CD14-positive monocyte (primary cell): ENCODE measurements at regions not wholly inside any gene's neighbourhood (a gene's known extent, or its start where the extent isn't known, plus 50 kb on each side); places are given as distances from the start of the nearest gene placed in this dataset.

ENCODE experiments used
- DNase-seq, 3 donors: peaks; one replicate each; pipeline ENCODE4 v3.0.0-alpha.2; 2011 to 2022
- H2AFZ ChIP-seq: 2 replicates; pipeline ENCODE4 v1.6.0; 2012; ENCODE audit warnings: mild to moderate bottlenecking, low read depth, low read length, inconsistent platforms; ENCODE audit not compliant: insufficient read depth, poor library complexity, severe bottlenecking
- H3K27ac ChIP-seq, 2 donors: 1 replicate in 1 of 2; 2 replicates in 1 of 2; pipeline ENCODE4 v1.5.1; 2012 to 2013; ENCODE audit warnings: low read length in 2 of 2, control low read depth in 1 of 2, inconsistent platforms in 1 of 2, low read depth in 1 of 2, mild to moderate bottlenecking in 1 of 2
- H3K27me3 ChIP-seq, 2 donors: one replicate each; pipeline versions ENCODE4 v1.6.0 to v1.6.1; 2011 to 2013; ENCODE audit warnings: low read length in 2 of 2; ENCODE audit not compliant: control insufficient read depth in 2 of 2, insufficient read depth in 2 of 2
- H3K36me3 ChIP-seq, 2 donors: replicated peaks in 1 of 2; 1 replicate in 1 of 2; 2 replicates in 1 of 2; pipeline versions ENCODE4 v1.5.1 to v1.6.1; 2012 to 2013; ENCODE audit warnings: low read length in 2 of 2, control low read depth in 1 of 2, inconsistent platforms in 1 of 2, mild to moderate bottlenecking in 1 of 2; ENCODE audit not compliant: insufficient read depth in 2 of 2, control insufficient read depth in 1 of 2
- H3K4me1 ChIP-seq, 2 donors: 1 replicate in 1 of 2; 2 replicates in 1 of 2; pipeline versions ENCODE4 v1.5.1 to v1.6.1; 2012 to 2013; ENCODE audit warnings: low read length in 2 of 2, control low read depth in 1 of 2, inconsistent platforms in 1 of 2, mild to moderate bottlenecking in 1 of 2, moderate library complexity in 1 of 2; ENCODE audit not compliant: insufficient read depth in 2 of 2, control insufficient read depth in 1 of 2
- H3K4me2 ChIP-seq: replicated peaks from 2 replicates; pipeline ENCODE3; 2012; ENCODE audit warnings: low read length, moderate library complexity, mild to moderate bottlenecking; ENCODE audit not compliant: poor library complexity, severe bottlenecking; ENCODE audit errors: extremely low read depth
- H3K4me3 ChIP-seq, 3 experiments: fragments of 200-600 bp in 1 of 3; sonication (generic) in 1 of 3; replicated peaks in 1 of 3; 1 replicate in 2 of 3; 2 replicates in 1 of 3; pipeline ENCODE4 v1.5.1; 2011 to 2013; ENCODE audit warnings: low read length in 3 of 3, mild to moderate bottlenecking in 3 of 3, control low read depth in 2 of 3, low read depth in 2 of 3, inconsistent platforms in 1 of 3, moderate library complexity in 1 of 3
- H3K79me2 ChIP-seq: 2 replicates; pipeline ENCODE4 v1.6.0; 2012; ENCODE audit warnings: mild to moderate bottlenecking, control low read depth, inconsistent platforms, low read length, moderate library complexity; ENCODE audit not compliant: insufficient read depth
- H3K9ac ChIP-seq: 2 replicates; pipeline ENCODE4 v1.6.0; 2017; ENCODE audit warnings: low read length, mild to moderate bottlenecking; ENCODE audit not compliant: insufficient read depth, poor library complexity, severe bottlenecking
- H3K9me3 ChIP-seq, 2 donors: replicated peaks in 1 of 2; 1 replicate in 1 of 2; 2 replicates in 1 of 2; pipeline versions ENCODE4 v1.5.1 to v1.6.1; 2012 to 2013; ENCODE audit warnings: low read length in 2 of 2, control low read depth in 1 of 2; ENCODE audit not compliant: control insufficient read depth in 1 of 2, insufficient read depth in 1 of 2
- H4K20me1 ChIP-seq: 2 replicates; pipeline ENCODE4 v1.6.0; 2012; ENCODE audit warnings: mild to moderate bottlenecking, low read length, control low read depth, moderate library complexity; ENCODE audit not compliant: insufficient read depth
- H3K27ac Mint-ChIP-seq, 7 donors: one replicate each; pipeline ENCODE4 v1.8.0; 2020; ENCODE audit warnings: mild to moderate bottlenecking in 7 of 7, mixed read lengths in 7 of 7, moderate library complexity in 6 of 7, inconsistent platforms in 2 of 7
- H3K27me3 Mint-ChIP-seq, 3 donors: one replicate each; pipeline ENCODE4 v1.8.0; 2021 to 2022; ENCODE audit warnings: low read depth in 3 of 3, mild to moderate bottlenecking in 3 of 3, mixed read lengths in 3 of 3, moderate library complexity in 3 of 3, inconsistent platforms in 1 of 3
- H3K36me3 Mint-ChIP-seq, 2 donors: one replicate each; pipeline ENCODE4 v1.8.0; 2020; ENCODE audit warnings: mixed read lengths in 2 of 2, inconsistent platforms in 1 of 2, mild to moderate bottlenecking in 1 of 2
- H3K4me1 Mint-ChIP-seq: one replicate; pipeline ENCODE4 v1.8.0; 2020; ENCODE audit warnings: mild to moderate bottlenecking, mixed read lengths
- H3K4me3 Mint-ChIP-seq, 2 donors: one replicate each; pipeline ENCODE4 v1.8.0; 2020; ENCODE audit warnings: mild to moderate bottlenecking in 2 of 2, mixed read lengths in 2 of 2, moderate library complexity in 1 of 2
- H3K9me3 Mint-ChIP-seq, 7 donors: one replicate each; pipeline ENCODE4 v1.8.0; 2020 to 2022; ENCODE audit warnings: mixed read lengths in 7 of 7, mild to moderate bottlenecking in 6 of 7, moderate library complexity in 6 of 7, inconsistent platforms in 2 of 7
- CTCF ChIP-seq: fragments of 200-600 bp; IDR thresholded peaks from one replicate; pipeline ENCODE4 v1.8.0; 2022; ENCODE audit warnings: antibody characterized with exemption, mild to moderate bottlenecking
- WGBS: methylation state at CpG from one replicate; pipeline ENCODE4 v1.1.5; 2013; ENCODE audit warnings: missing lambda C conversion rate; ENCODE audit not compliant: insufficient coverage; 5-methylcytosine and 5-hydroxymethylcytosine counted together
- intact Hi-C, 2 donors: fragments of 100-400 bp; cut with micrococcal nuclease; formaldehyde crosslinking; loops; one replicate each; pipeline versions ENCODE4 v1.15.0 to v1.15.1; 2023

- Histone ChIP-seq H3K9ac (no peak overlapping the region), H3K27ac (no peak overlapping the region), H4K20me1 (no peaks in the 10 kb centered on the region), H3K9me3 (peaks cover 8 to 24% of the 10 kb centered on the region in 2 donors), H3K4me1 (no peaks in the 10 kb centered on the region), H3K4me3 (no peak overlapping the region), H3K4me2 (no peak overlapping the region), H3K36me3 (no peaks in the 10 kb centered on the region), H3K79me2 (no peaks in the 10 kb centered on the region), H2AFZ (no peak overlapping the region), H3K27me3 (no peaks in the 10 kb centered on the region)
- Mint-ChIP-seq H3K36me3 (no peaks in the 10 kb centered on the region), H3K9me3 (peaks cover 0 to 10% (median 5%) of the 10 kb centered on the region in 7 donors), H3K27ac (no peak overlapping the region), H3K27me3 (no peaks in the 10 kb centered on the region), H3K4me1 (no peaks in the 10 kb centered on the region), H3K4me3 (no peak overlapping the region)
- DNase-seq, result no peak
- TF ChIP-seq CTCF, result no peak
- intact Hi-C loops, result no loop called here
These were observed 146.1 kb downstream of the OR4C45 start for GRCh38 chr11:50178737-50179136.

GRCh38 chr11:50181334-50181733 is 148.7 kb downstream of the OR4C45 start:
- no peaks in the 10 kb centered on the region for H3K79me2 ChIP-seq
- no peaks in the 10 kb centered on the region for H3K27me3 ChIP-seq
- no CpG with 5 or more reads among the region's 2 CpGs for WGBS
- Mint-ChIP-seq H3K9me3 (peaks cover 7 to 25% (median 10%) of the 10 kb centered on the region in 7 donors), H3K4me1 (no peaks in the 10 kb centered on the region), H3K4me3 (no peak overlapping the region), H3K27me3 (no peaks in the 10 kb centered on the region), H3K36me3 (no peaks in the 10 kb centered on the region), H3K27ac (no peak overlapping the region)
- peaks cover 15 to 33% of the 10 kb centered on the region in 2 donors for H3K9me3 ChIP-seq
- no peak for TF ChIP-seq CTCF
- H3K27ac ChIP-seq, result no peak overlapping the region
- no peaks in the 10 kb centered on the region for H4K20me1 ChIP-seq
- no peaks in the 10 kb centered on the region for H3K36me3 ChIP-seq
- no peaks in the 10 kb centered on the region for H3K4me1 ChIP-seq
- DNase-seq, result no peak
- intact Hi-C loops, result no loop called here
- no peak overlapping the region for H3K4me3 ChIP-seq
- H3K9ac ChIP-seq, result no peak overlapping the region
- no peak overlapping the region for H2AFZ ChIP-seq
- H3K4me2 ChIP-seq, result no peak overlapping the region
